ENCODE measurements at regions not wholly inside any gene's neighbourhood (a gene's known extent, or its start where the extent isn't known, plus 50 kb on each side); places are given as distances from the start of the nearest gene placed in this dataset.

GRCh38 chr14:54132496-54132895 is 175.9 kb upstream of the BMP4 start:
- TF ChIP-seq, protein P1, sequence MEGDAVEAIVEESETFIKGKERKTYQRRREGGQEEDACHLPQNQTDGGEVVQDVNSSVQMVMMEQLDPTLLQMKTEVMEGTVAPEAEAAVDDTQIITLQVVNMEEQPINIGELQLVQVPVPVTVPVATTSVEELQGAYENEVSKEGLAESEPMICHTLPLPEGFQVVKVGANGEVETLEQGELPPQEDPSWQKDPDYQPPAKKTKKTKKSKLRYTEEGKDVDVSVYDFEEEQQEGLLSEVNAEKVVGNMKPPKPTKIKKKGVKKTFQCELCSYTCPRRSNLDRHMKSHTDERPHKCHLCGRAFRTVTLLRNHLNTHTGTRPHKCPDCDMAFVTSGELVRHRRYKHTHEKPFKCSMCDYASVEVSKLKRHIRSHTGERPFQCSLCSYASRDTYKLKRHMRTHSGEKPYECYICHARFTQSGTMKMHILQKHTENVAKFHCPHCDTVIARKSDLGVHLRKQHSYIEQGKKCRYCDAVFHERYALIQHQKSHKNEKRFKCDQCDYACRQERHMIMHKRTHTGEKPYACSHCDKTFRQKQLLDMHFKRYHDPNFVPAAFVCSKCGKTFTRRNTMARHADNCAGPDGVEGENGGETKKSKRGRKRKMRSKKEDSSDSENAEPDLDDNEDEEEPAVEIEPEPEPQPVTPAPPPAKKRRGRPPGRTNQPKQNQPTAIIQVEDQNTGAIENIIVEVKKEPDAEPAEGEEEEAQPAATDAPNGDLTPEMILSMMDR (conservative IDR thresholded peaks at IDR 0.05), result no peak
- no peak for TF ChIP-seq EZH2 (IDR thresholded peaks at IDR 0.05; ENCODE audit: low read depth)
